IMR-90 (cell line): ENCODE measurements at regions not wholly inside any gene's neighbourhood (a gene's known extent, or its start where the extent isn't known, plus 50 kb on each side); places are given as distances from the start of the nearest gene placed in this dataset.

Experiments used
- ATAC-seq: fragments of 200-7000 bp; cut with Tn5 transposase; 2 replicates; pipeline ENCODE4 v1.9.1; 2020; ENCODE audit warnings: low read depth, mild to moderate bottlenecking, moderate library complexity
- BruUV-seq: library from RNA; stranded (reverse); fragments of 400-500 nt; replicated peaks from 2 replicates; lab custom pipeline; 2021; lab: Mats Ljungman, UMichigan
- CTCF ChIA-PET: fragments of 300-600 bp; formaldehyde crosslinking; extraction: SDS; loops from one replicate; lab custom pipeline; 2021; ENCODE audit warnings: antibody characterized with exemption; lab: Yijun Ruan, JAX
- POLR2A ChIA-PET: fragments of 300-600 bp; sonication (Branson Sonifier 250); formaldehyde crosslinking; loops from one replicate; lab custom pipeline; 2022; ENCODE audit warnings: antibody characterized with exemption; ENCODE audit not compliant: unreplicated experiment; lab: Charles Lee
- DNase-seq: peaks from one replicate; pipeline ENCODE4 v3.0.0; 2013
- H2AFZ ChIP-seq: replicated peaks from 2 replicates; pipeline ENCODE3; 2013; ENCODE audit warnings: low read length, mild to moderate bottlenecking; ENCODE audit not compliant: poor library complexity
- H2AK5ac ChIP-seq: 2 replicates; pipeline ENCODE4 v1.6.1; 2013; ENCODE audit warnings: low read depth, low read length, inconsistent platforms
- H2AK9ac ChIP-seq: replicated peaks from 2 replicates; pipeline ENCODE3; 2013; ENCODE audit warnings: mild to moderate bottlenecking, low read depth, low read length, moderate library complexity; ENCODE audit not compliant: poor library complexity
- H2BK120ac ChIP-seq: 2 replicates; pipeline ENCODE4 v1.6.1; 2013; ENCODE audit warnings: low read depth, low read length, inconsistent platforms
- H2BK15ac ChIP-seq: 3 replicates; pipeline ENCODE4 v1.6.1; 2013; ENCODE audit warnings: low read depth, low read length, inconsistent platforms
- H2BK20ac ChIP-seq: 2 replicates; pipeline ENCODE4 v1.6.1; 2013; ENCODE audit warnings: low read depth, mild to moderate bottlenecking, inconsistent platforms, low read length, moderate library complexity
- H2BK5ac ChIP-seq: 2 replicates; pipeline ENCODE4 v1.6.1; 2013; ENCODE audit warnings: mild to moderate bottlenecking, low read depth, low read length, inconsistent platforms; ENCODE audit not compliant: poor library complexity, severe bottlenecking
- H3K14ac ChIP-seq: replicated peaks from 2 replicates; pipeline ENCODE4 v1.6.1; 2013; ENCODE audit warnings: low read depth, low read length, inconsistent platforms
- H3K18ac ChIP-seq: 2 replicates; pipeline ENCODE4 v1.6.1; 2013; ENCODE audit warnings: low read depth, low read length, control low read depth
- H3K23ac ChIP-seq: 2 replicates; pipeline ENCODE4 v1.6.1; 2013; ENCODE audit warnings: low read depth, low read length, inconsistent platforms
- H3K27ac ChIP-seq: 2 replicates; pipeline ENCODE4 v1.5.1; 2013; ENCODE audit warnings: mild to moderate bottlenecking, control low read depth, low read length; ENCODE audit not compliant: insufficient read depth
- H3K27me3 ChIP-seq: 2 replicates; pipeline ENCODE4 v1.6.1; 2013; ENCODE audit warnings: low read length; ENCODE audit not compliant: control insufficient read depth, insufficient read depth
- H3K36me3 ChIP-seq: 2 replicates; pipeline ENCODE4 v1.6.1; 2013; ENCODE audit warnings: low read length, mixed read lengths; ENCODE audit not compliant: control insufficient read depth, insufficient read depth
- H3K4ac ChIP-seq: 2 replicates; pipeline ENCODE4 v1.6.1; 2013; ENCODE audit warnings: low read depth, low read length, inconsistent platforms
- H3K4me1 ChIP-seq: 2 replicates; pipeline ENCODE4 v1.6.1; 2013; ENCODE audit warnings: low read length, mixed read lengths; ENCODE audit not compliant: control insufficient read depth, insufficient read depth
- H3K4me2 ChIP-seq: 2 replicates; pipeline ENCODE4 v1.6.1; 2013; ENCODE audit warnings: low read depth, mild to moderate bottlenecking, control low read depth, low read length, moderate library complexity
- H3K4me3 ChIP-seq: 2 replicates; pipeline ENCODE4 v1.5.1; 2013; ENCODE audit warnings: low read depth, mild to moderate bottlenecking, control low read depth, low read length, moderate library complexity; ENCODE audit not compliant: insufficient read depth
- H3K56ac ChIP-seq: 2 replicates; pipeline ENCODE4 v1.6.1; 2013; ENCODE audit warnings: low read length, inconsistent platforms; ENCODE audit not compliant: insufficient read depth; ENCODE audit errors: extremely low read depth
- H3K79me1 ChIP-seq, 2 experiments: 2 replicates each; pipeline ENCODE4 v1.6.1; 2013; ENCODE audit warnings: low read length in 2 of 2, inconsistent platforms in 1 of 2, low read depth in 1 of 2
- H3K9ac ChIP-seq: 2 replicates; pipeline ENCODE4 v1.6.1; 2013; ENCODE audit warnings: low read depth, low read length, control low read depth
- H3K9me1 ChIP-seq: 2 replicates; pipeline ENCODE4 v1.6.1; 2013; ENCODE audit warnings: low read length, inconsistent platforms; ENCODE audit not compliant: insufficient read depth
- H3K9me3 ChIP-seq: 2 replicates; pipeline ENCODE4 v1.6.1; 2013; ENCODE audit warnings: low read length; ENCODE audit not compliant: control insufficient read depth, insufficient read depth
- H4K20me1 ChIP-seq: 2 replicates; pipeline ENCODE4 v1.6.1; 2013; ENCODE audit warnings: low read length, inconsistent platforms; ENCODE audit not compliant: insufficient read depth
- H4K5ac ChIP-seq: 2 replicates; pipeline ENCODE4 v1.6.1; 2013; ENCODE audit warnings: mild to moderate bottlenecking, low read depth, low read length, control low read depth
- H4K8ac ChIP-seq, 2 experiments: 2 replicates each; pipeline ENCODE4 v1.6.1; 2013; ENCODE audit warnings: low read depth in 2 of 2, low read length in 2 of 2, control low read depth in 1 of 2, inconsistent platforms in 1 of 2
- H4K91ac ChIP-seq: 2 replicates; pipeline ENCODE4 v1.6.1; 2013; ENCODE audit warnings: low read depth, low read length, inconsistent platforms; ENCODE audit not compliant: insufficient read depth
- BHLHE40 ChIP-seq: fragments of 150-350 bp; IDR thresholded peaks from 2 replicates; pipeline ENCODE4 v1.6.1; 2016; ENCODE audit warnings: mild to moderate bottlenecking, low read depth, low read length
- CEBPB ChIP-seq: IDR thresholded peaks from 2 replicates; pipeline ENCODE4 v1.6.1; 2012; ENCODE audit warnings: low read depth, low read length, improper control_type of control experiment
- CHD1 ChIP-seq: IDR thresholded peaks from 2 replicates; pipeline ENCODE4 v1.6.1; 2012; ENCODE audit warnings: low read depth, low read length, improper control_type of control experiment
- FOS ChIP-seq: fragments of 150-350 bp; IDR thresholded peaks from 2 replicates; pipeline ENCODE4 v1.6.1; 2016; ENCODE audit warnings: low read depth, low read length
- MAFK ChIP-seq: IDR thresholded peaks from 2 replicates; pipeline ENCODE4 v1.6.1; 2012; ENCODE audit warnings: low read depth, low read length, improper control_type of control experiment
- MAZ ChIP-seq: IDR thresholded peaks from 2 replicates; pipeline ENCODE4 v1.6.1; 2012; ENCODE audit warnings: low read depth, mild to moderate bottlenecking, low read length, improper control_type of control experiment, moderate library complexity, borderline replicate concordance
- MXI1 ChIP-seq: IDR thresholded peaks from 2 replicates; pipeline ENCODE4 v1.6.1; 2012; ENCODE audit warnings: low read depth, mild to moderate bottlenecking, low read length, moderate library complexity, borderline replicate concordance
- NFE2L2 ChIP-seq: fragments of 150-350 bp; IDR thresholded peaks from 2 replicates; pipeline ENCODE4 v1.6.1; 2016; ENCODE audit warnings: low read depth, mild to moderate bottlenecking, low read length
- POLR2A ChIP-seq: IDR thresholded peaks from 2 replicates; pipeline ENCODE4 v1.6.1; 2012; ENCODE audit warnings: mild to moderate bottlenecking, low read depth, low read length
- RAD21 ChIP-seq: IDR thresholded peaks from 2 replicates; pipeline ENCODE4 v1.6.1; 2012; ENCODE audit warnings: low read length, improper control_type of control experiment
- RCOR1 ChIP-seq: IDR thresholded peaks from 2 replicates; pipeline ENCODE4 v1.6.1; 2012; ENCODE audit warnings: mild to moderate bottlenecking, low read length, improper control_type of control experiment; ENCODE audit not compliant: insufficient replicate concordance
- RFX5 ChIP-seq: IDR thresholded peaks from 2 replicates; pipeline ENCODE4 v1.8.0; 2012; ENCODE audit warnings: low read depth, mild to moderate bottlenecking, low read length, moderate library complexity
- SMC3 ChIP-seq: fragments of 150-350 bp; IDR thresholded peaks from 2 replicates; pipeline ENCODE4 v1.6.1; 2016; ENCODE audit warnings: low read depth, mild to moderate bottlenecking, antibody characterized with exemption, low read length, moderate library complexity
- WGBS, 2 experiments: methylation state at CpG; one replicate each; pipeline versions ENCODE4 v1.1.5 to v1.1.7; 2013; ENCODE audit warnings: missing lambda C conversion rate in 2 of 2; ENCODE audit not compliant: insufficient read length in 1 of 2; ENCODE audit errors: extremely low coverage in 2 of 2; 5-methylcytosine and 5-hydroxymethylcytosine counted together
- dilution Hi-C: fragments of 300-500 bp; cut with HindIII; formaldehyde crosslinking; loops from one replicate; pipeline ENCODE4 v1.14.3; 2018; ENCODE audit warnings: low sequenced_read_pairs; ENCODE audit not compliant: unreplicated experiment
- in situ Hi-C: fragments of 300-500 bp; cut with MboI; formaldehyde crosslinking; loops from 3 replicates; pipeline ENCODE4 v1.14.3; 2019; ENCODE audit warnings: low sequenced_read_pairs, inconsistent platforms, mixed read lengths
- intact Hi-C: fragments of 100-400 bp; cut with micrococcal nuclease; formaldehyde crosslinking; loops from 2 replicates; pipeline ENCODE4 v1.10.0; 2022
- TF ChIP-seq, protein P1 (sequence below): conservative IDR thresholded peaks from 2 replicates; pipeline ENCODE4 v1.5.1; 2012; ENCODE audit warnings: mild to moderate bottlenecking, low read depth, low read length, improper control_type of control experiment
- TF ChIP-seq, protein P2 (sequence below): fragments of 150-350 bp; IDR thresholded peaks from 2 replicates; pipeline ENCODE4 v1.6.1; 2017; ENCODE audit warnings: mild to moderate bottlenecking, antibody characterized with exemption, low read length, low read depth
- TF ChIP-seq, protein P3 (sequence below): fragments of 150-350 bp; IDR thresholded peaks from 2 replicates; pipeline ENCODE4 v1.6.1; 2016; ENCODE audit warnings: low read depth, mild to moderate bottlenecking, low read length, moderate library complexity, borderline replicate concordance

DNA sequence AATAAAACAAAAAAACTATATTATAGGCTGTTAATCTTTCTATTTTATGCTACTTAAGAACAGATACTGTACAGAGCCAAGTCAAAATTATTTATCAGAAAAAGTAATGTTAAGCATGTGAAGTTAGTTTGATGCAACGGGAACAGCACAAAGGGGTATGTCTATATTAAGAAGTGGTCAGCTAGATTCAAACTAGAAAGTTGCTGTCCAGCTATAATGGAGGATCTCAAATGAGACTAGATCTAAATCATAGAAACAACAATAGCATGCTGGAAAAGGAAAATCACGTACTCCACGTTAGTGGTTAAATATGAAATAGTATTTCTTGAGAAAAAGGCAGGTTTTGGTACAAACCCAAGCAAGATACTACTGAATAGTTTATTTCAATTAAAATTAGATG lies 1124.0 kb downstream of the GRIK2 start:
- Histone ChIP-seq H4K20me1 (no peaks in the 10 kb centered on the region), H3K4me1 (no peaks in the 10 kb centered on the region), H2BK20ac (no peak overlapping the region), H3K14ac (no peak overlapping the region), H3K27me3 (no peaks in the 10 kb centered on the region), H2BK15ac (no peak overlapping the region), H3K4me2 (no peak overlapping the region), H3K27ac (no peak overlapping the region), H3K79me1 (no peaks in the 10 kb centered on the region), H3K9me3 (no peaks in the 10 kb centered on the region), H2BK5ac (no peak overlapping the region), H2AK9ac (no peak overlapping the region), H3K4me3 (no peak overlapping the region), H4K5ac (no peak overlapping the region), H3K9me1 (no peaks in the 10 kb centered on the region), H3K56ac (no peak overlapping the region), H2AK5ac (no peak overlapping the region), H2BK120ac (no peak overlapping the region), H4K91ac (no peak overlapping the region), H2AFZ (no peak overlapping the region), H4K8ac (no peak overlapping the region), H3K9ac (no peak overlapping the region), H3K18ac (no peak overlapping the region), H3K36me3 (no peaks in the 10 kb centered on the region), H3K4ac (no peak overlapping the region), H3K23ac (no peak overlapping the region)
- no TSS peak for BruUV-seq
- ATAC-seq (no peak), DNase-seq (no peak)
- ChIA-PET POLR2A (no interaction called here), CTCF (no interaction called here)
- intact Hi-C loops (no loop called here), in situ Hi-C loops (no loop called here), dilution Hi-C loops (no loop called here)
- WGBS, 2 experiments, result no CpG with 5 or more reads among the region's 3 CpGs
- TF ChIP-seq POLR2A (no peak), RCOR1 (no peak), SMC3 (no peak), MAFK (no peak), RAD21 (no peak), MXI1 (no peak), MAZ (no peak), FOS (no peak), RFX5 (no peak), CHD1 (no peak), BHLHE40 (no peak), NFE2L2 (no peak), CEBPB (no peak)
- TF ChIP-seq, protein P1, sequence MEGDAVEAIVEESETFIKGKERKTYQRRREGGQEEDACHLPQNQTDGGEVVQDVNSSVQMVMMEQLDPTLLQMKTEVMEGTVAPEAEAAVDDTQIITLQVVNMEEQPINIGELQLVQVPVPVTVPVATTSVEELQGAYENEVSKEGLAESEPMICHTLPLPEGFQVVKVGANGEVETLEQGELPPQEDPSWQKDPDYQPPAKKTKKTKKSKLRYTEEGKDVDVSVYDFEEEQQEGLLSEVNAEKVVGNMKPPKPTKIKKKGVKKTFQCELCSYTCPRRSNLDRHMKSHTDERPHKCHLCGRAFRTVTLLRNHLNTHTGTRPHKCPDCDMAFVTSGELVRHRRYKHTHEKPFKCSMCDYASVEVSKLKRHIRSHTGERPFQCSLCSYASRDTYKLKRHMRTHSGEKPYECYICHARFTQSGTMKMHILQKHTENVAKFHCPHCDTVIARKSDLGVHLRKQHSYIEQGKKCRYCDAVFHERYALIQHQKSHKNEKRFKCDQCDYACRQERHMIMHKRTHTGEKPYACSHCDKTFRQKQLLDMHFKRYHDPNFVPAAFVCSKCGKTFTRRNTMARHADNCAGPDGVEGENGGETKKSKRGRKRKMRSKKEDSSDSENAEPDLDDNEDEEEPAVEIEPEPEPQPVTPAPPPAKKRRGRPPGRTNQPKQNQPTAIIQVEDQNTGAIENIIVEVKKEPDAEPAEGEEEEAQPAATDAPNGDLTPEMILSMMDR, result no peak
- TF ChIP-seq, protein P2, sequence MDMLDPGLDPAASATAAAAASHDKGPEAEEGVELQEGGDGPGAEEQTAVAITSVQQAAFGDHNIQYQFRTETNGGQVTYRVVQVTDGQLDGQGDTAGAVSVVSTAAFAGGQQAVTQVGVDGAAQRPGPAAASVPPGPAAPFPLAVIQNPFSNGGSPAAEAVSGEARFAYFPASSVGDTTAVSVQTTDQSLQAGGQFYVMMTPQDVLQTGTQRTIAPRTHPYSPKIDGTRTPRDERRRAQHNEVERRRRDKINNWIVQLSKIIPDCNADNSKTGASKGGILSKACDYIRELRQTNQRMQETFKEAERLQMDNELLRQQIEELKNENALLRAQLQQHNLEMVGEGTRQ, result no peak
- TF ChIP-seq, protein P3, sequence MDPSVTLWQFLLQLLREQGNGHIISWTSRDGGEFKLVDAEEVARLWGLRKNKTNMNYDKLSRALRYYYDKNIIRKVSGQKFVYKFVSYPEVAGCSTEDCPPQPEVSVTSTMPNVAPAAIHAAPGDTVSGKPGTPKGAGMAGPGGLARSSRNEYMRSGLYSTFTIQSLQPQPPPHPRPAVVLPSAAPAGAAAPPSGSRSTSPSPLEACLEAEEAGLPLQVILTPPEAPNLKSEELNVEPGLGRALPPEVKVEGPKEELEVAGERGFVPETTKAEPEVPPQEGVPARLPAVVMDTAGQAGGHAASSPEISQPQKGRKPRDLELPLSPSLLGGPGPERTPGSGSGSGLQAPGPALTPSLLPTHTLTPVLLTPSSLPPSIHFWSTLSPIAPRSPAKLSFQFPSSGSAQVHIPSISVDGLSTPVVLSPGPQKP, result no peak
